NCI-H460 (cell line): ENCODE measurements at regions not wholly inside any gene's neighbourhood (a gene's known extent, or its start where the extent isn't known, plus 50 kb on each side); places are given as distances from the start of the nearest gene placed in this dataset.
A peak's percentile ranks its signal among the peaks of the same experiment; 100 is the strongest.

Experiments
- DNase-seq: peaks from one replicate; pipeline ENCODE4 v3.0.0-alpha.2; 2016; ENCODE audit warnings: low read depth; ENCODE audit errors: extremely low read depth

GRCh38 chr5:93076566-93076965 lies 504.5 kb downstream of the NR2F1-AS1 start:
- no peak for DNase-seq

- DNase-seq: no peak
These were observed 504.9 kb downstream of the NR2F1-AS1 start for GRCh38 chr5:93076096-93076495.

GRCh38 chr5:93073547-93073946 lies 507.5 kb downstream of the NR2F1-AS1 start:
- no peak for DNase-seq

GRCh38 chr5:93072831-93073459 lies 508.1 kb downstream of the NR2F1-AS1 start:
- DNase-seq: no peak

- no peak for DNase-seq
These were observed 509.3 kb downstream of the NR2F1-AS1 start for GRCh38 chr5:93071710-93072109.

- no peak for DNase-seq
These were observed 510.1 kb downstream of the NR2F1-AS1 start for GRCh38 chr5:93070938-93071337.

GRCh38 chr5:93069276-93069675 lies 511.7 kb downstream of the NR2F1-AS1 start:
- no peak for DNase-seq

- DNase-seq: peak; percentile 9
These were observed 518.5 kb downstream of the NR2F1-AS1 start for GRCh38 chr5:93062548-93062947.

GRCh38 chr5:93058309-93058708 lies 522.7 kb downstream of the NR2F1-AS1 start:
- DNase-seq: no peak

GRCh38 chr5:93057311-93057710 lies 523.7 kb downstream of the NR2F1-AS1 start:
- no peak for DNase-seq

- no peak for DNase-seq
These were observed 525.0 kb downstream of the NR2F1-AS1 start for GRCh38 chr5:93055971-93056370.

- no peak for DNase-seq
These were observed 525.5 kb downstream of the NR2F1-AS1 start for GRCh38 chr5:93055561-93055960.

GRCh38 chr5:93054424-93055163 lies 526.4 kb downstream of the NR2F1-AS1 start:
- DNase-seq: no peak

- DNase-seq: no peak
These were observed 527.2 kb downstream of the NR2F1-AS1 start for GRCh38 chr5:93053825-93054224.

GRCh38 chr5:93048858-93049257 lies 532.2 kb downstream of the NR2F1-AS1 start:
- no peak for DNase-seq

GRCh38 chr5:93044859-93045666 lies 536.0 kb downstream of the NR2F1-AS1 start:
- no peak for DNase-seq

GRCh38 chr5:93039888-93040287 lies 541.1 kb downstream of the NR2F1-AS1 start:
- DNase-seq: no peak

GRCh38 chr5:93034621-93035590 lies 546.1 kb downstream of the NR2F1-AS1 start:
- no peak for DNase-seq

GRCh38 chr5:93022796-93023447 lies 558.1 kb downstream of the NR2F1-AS1 start:
- DNase-seq: no peak

- DNase-seq: no peak
These were observed 558.8 kb downstream of the NR2F1-AS1 start for GRCh38 chr5:93022211-93022610.
